GM12891 (cell line): ENCODE measurements at regions not wholly inside any gene's neighbourhood (a gene's known extent, or its start where the extent isn't known, plus 50 kb on each side); places are given as distances from the start of the nearest gene placed in this dataset.

ENCODE experiments used
- POLR2A ChIP-seq: IDR thresholded peaks from 2 replicates; pipeline ENCODE4 v1.6.1; 2011; ENCODE audit warnings: low read depth, low read length, control low read depth
- POU2F2 ChIP-seq: IDR thresholded peaks from 2 replicates; pipeline ENCODE4 v1.6.1; 2011; ENCODE audit warnings: low read depth, mild to moderate bottlenecking, control low read depth, low read length, moderate library complexity
- TAF1 ChIP-seq: IDR thresholded peaks from 2 replicates; pipeline ENCODE4 v1.6.1; 2011; ENCODE audit warnings: low read depth, low read length, control low read depth

DNA sequence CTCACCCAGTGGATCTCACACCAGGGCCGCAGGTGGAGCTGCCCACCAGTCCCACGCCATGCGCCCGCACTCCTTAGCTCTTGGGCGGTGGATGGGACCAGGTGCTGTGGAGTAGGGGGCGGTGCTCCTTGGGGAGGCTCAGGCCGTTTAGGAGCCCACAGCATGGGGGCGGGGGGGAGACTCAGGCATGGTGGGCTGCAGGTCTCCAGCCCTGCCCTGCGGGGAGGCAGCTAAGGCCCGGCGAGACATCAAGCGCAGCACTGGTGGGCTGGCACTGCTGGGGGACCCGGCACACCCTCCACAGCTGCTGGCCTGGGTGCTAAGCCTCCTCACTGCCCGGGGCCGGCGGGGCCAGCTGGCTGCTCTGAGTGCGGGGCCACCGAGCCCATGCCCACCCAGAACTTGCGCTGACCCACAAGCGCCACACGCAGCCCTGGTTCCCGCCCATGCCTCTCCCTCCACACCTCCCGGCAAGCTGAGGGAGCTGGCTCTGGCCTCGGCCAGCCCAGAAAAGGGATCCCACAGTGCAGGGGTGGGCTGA is 312.9 kb upstream of the GIMD1 start:
- no peak for TF ChIP-seq POLR2A
- no peak for TF ChIP-seq POU2F2
- no peak for TF ChIP-seq TAF1
